Tibial nerve (tissue), 4 donors: ENCODE measurements at regions not wholly inside any gene's neighbourhood (a gene's known extent, or its start where the extent isn't known, plus 50 kb on each side); places are given as distances from the start of the nearest gene placed in this dataset.

ENCODE experiments used
- DNase-seq, 2 donors: peaks; one replicate each; pipeline ENCODE4 v3.0.0-alpha.2; 2019; ENCODE audit warnings: low spot score in 2 of 2
- H3K27ac ChIP-seq, 4 donors: fragments of 200-600 bp; sonication (generic) in 3 of 4; one replicate each; pipeline ENCODE4 v1.5.1; 2017 to 2019; ENCODE audit warnings: mild to moderate bottlenecking in 1 of 4
- H3K27me3 ChIP-seq, 2 donors: fragments of 200-600 bp; sonication (generic) in 1 of 2; one replicate each; pipeline versions ENCODE4 v1.5.1 to v1.6.0; 2017 to 2019
- H3K36me3 ChIP-seq, 3 donors: fragments of 200-600 bp; sonication (generic); one replicate each; pipeline ENCODE4 v1.5.1; 2018 to 2019
- H3K4me1 ChIP-seq, 4 donors: fragments of 200-600 bp; sonication (generic) in 3 of 4; one replicate each; pipeline ENCODE4 v1.5.1; 2017 to 2019
- H3K4me3 ChIP-seq, 4 donors: fragments of 200-600 bp; sonication (generic) in 3 of 4; one replicate each; pipeline ENCODE4 v1.5.1; 2017 to 2019; ENCODE audit warnings: mild to moderate bottlenecking in 1 of 4, moderate library complexity in 1 of 4
- H3K9me3 ChIP-seq, 4 donors: fragments of 200-600 bp; sonication (generic) in 3 of 4; one replicate each; pipeline ENCODE4 v1.5.1; 2017 to 2019
- CTCF ChIP-seq, 5 experiments: fragments of 200-600 bp in 3 of 5; fragments of 450-650 bp in 2 of 5; sonication (generic) in 3 of 5; IDR thresholded peaks; one replicate each; pipeline ENCODE4 v1.5.1; 2016 to 2019; ENCODE audit warnings: antibody characterized with exemption in 5 of 5, mild to moderate bottlenecking in 3 of 5, moderate library complexity in 2 of 5
- EP300 ChIP-seq, 2 donors: sonication (generic); formaldehyde crosslinking; IDR thresholded peaks; one replicate each; pipeline ENCODE4 v1.6.1; 2017; ENCODE audit warnings: antibody characterized with exemption in 2 of 2, mild to moderate bottlenecking in 1 of 2
- POLR2A ChIP-seq, 2 donors: fragments of 450-650 bp; IDR thresholded peaks; one replicate each; pipeline ENCODE4 v1.6.1; 2017; ENCODE audit warnings: antibody characterized with exemption in 2 of 2, mild to moderate bottlenecking in 2 of 2, moderate library complexity in 2 of 2
- whole genome bisulfite sequencing, 2 donors: methylation state at CpG; one replicate each; pipeline ENCODE4 v1.1.5; 2018; 5-methylcytosine and 5-hydroxymethylcytosine counted together

- Histone ChIP-seq H3K4me1 (peaks cover 0 to 4% (median 0%) of the 10 kb centered on the region in 4 donors), H3K27ac (no peak overlapping the region), H3K27me3 (no peaks in the 10 kb centered on the region), H3K4me3 (no peak overlapping the region), H3K9me3 (no peaks in the 10 kb centered on the region), H3K36me3 (no peaks in the 10 kb centered on the region)
- TF ChIP-seq CTCF (IDR thresholded peaks at IDR 0.05) (no peak), EP300 (IDR thresholded peaks at IDR 0.05) (no peak), POLR2A (IDR thresholded peaks at IDR 0.05) (no peak)
- no peak for DNase-seq
- WGBS, 2 donors: 41 to 45% methylated on average over 2 of the region's 2 CpGs
Observed at GRCh38 chr4:111269439-111269838, 646.6 kb upstream of the PITX2 start.

GRCh38 chr4:111274060-111274459, 651.2 kb upstream of the PITX2 start:
- TF ChIP-seq EP300 (IDR thresholded peaks at IDR 0.05) (no peak), POLR2A (IDR thresholded peaks at IDR 0.05) (no peak), CTCF (IDR thresholded peaks at IDR 0.05) (no peak)
- no peaks in the 10 kb centered on the region for H3K27me3 ChIP-seq
- 87 to 92% methylated on average over 3 of the region's 3 CpGs for WGBS, 2 donors
- no peak for DNase-seq
- no peak overlapping the region for H3K27ac ChIP-seq
- no peaks in the 10 kb centered on the region for H3K36me3 ChIP-seq
- no peak overlapping the region for H3K4me3 ChIP-seq
- no peaks in the 10 kb centered on the region for H3K9me3 ChIP-seq
- H3K4me1 ChIP-seq: peaks cover 0 to 4% (median 0%) of the 10 kb centered on the region in 4 donors

- H3K36me3 ChIP-seq: no peaks in the 10 kb centered on the region
- H3K9me3 ChIP-seq: no peaks in the 10 kb centered on the region
- H3K4me3 ChIP-seq: no peak overlapping the region
- DNase-seq: no peak
- TF ChIP-seq CTCF (IDR thresholded peaks at IDR 0.05) (no peak), POLR2A (IDR thresholded peaks at IDR 0.05) (no peak), EP300 (IDR thresholded peaks at IDR 0.05) (no peak)
- H3K4me1 ChIP-seq: peaks cover 0 to under 1% (median 0%) of the 10 kb centered on the region in 4 donors
- H3K27me3 ChIP-seq: no peaks in the 10 kb centered on the region
- H3K27ac ChIP-seq: no peak overlapping the region
- 72 to 75% methylated on average over 6 of the region's 6 CpGs for WGBS, 2 donors
Observed at GRCh38 chr4:111274486-111274885, 651.6 kb upstream of the PITX2 start.

- no peak overlapping the region for H3K27ac ChIP-seq
- no peaks in the 10 kb centered on the region for H3K9me3 ChIP-seq
- no peak overlapping the region for H3K4me3 ChIP-seq
- no peaks in the 10 kb centered on the region for H3K27me3 ChIP-seq
- no peaks in the 10 kb centered on the region for H3K36me3 ChIP-seq
- no peak for TF ChIP-seq CTCF (IDR thresholded peaks at IDR 0.05)
- TF ChIP-seq POLR2A (IDR thresholded peaks at IDR 0.05): no peak
- TF ChIP-seq EP300 (IDR thresholded peaks at IDR 0.05): no peak
- no peaks in the 10 kb centered on the region for H3K4me1 ChIP-seq
- DNase-seq: no peak
- WGBS, 2 donors: 91 to 92% methylated on average over 5 of the region's 5 CpGs
Observed at GRCh38 chr4:111281219-111281618, 658.3 kb upstream of the PITX2 start.

- no peaks in the 10 kb centered on the region for H3K4me1 ChIP-seq
- no peak for TF ChIP-seq CTCF (IDR thresholded peaks at IDR 0.05)
- TF ChIP-seq POLR2A (IDR thresholded peaks at IDR 0.05): no peak
- no peak for TF ChIP-seq EP300 (IDR thresholded peaks at IDR 0.05)
- H3K36me3 ChIP-seq: no peaks in the 10 kb centered on the region
- 48 to 71% methylated on average over 1 of the region's 1 CpG for WGBS, 2 donors
- no peak overlapping the region for H3K27ac ChIP-seq
- no peaks in the 10 kb centered on the region for H3K9me3 ChIP-seq
- no peak overlapping the region for H3K4me3 ChIP-seq
- H3K27me3 ChIP-seq: no peaks in the 10 kb centered on the region
- no peak for DNase-seq
Observed at GRCh38 chr4:111282035-111282434, 659.2 kb upstream of the PITX2 start.
